NCI-H524 treated with DMSO at 0.1 percent for 48 hours (cell line): ENCODE measurements at regions not wholly inside any gene's neighbourhood (a gene's known extent, or its start where the extent isn't known, plus 50 kb on each side); places are given as distances from the start of the nearest gene placed in this dataset.

Experiments used
- DNase-seq: peaks from one replicate; lab custom pipeline; 2025; lab: John Stamatoyannopoulos, UW

DNA sequence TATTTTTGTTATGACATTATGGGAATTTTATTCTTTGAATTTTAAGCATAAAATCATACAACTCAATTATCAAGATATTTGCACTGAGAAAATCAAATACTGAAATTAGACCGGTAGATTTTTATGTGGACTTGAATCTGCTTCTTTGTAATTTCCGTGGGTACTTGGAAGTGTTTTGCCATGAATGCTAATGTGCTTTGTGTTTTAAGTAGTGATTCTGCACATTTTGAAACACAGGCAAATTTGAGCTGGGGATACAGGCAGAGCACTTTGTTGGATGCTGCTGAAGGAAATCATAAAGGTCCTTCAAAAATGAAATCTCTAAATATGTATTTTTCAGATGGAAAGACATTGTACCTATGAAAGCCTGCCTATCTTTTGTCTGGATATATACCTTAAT, 446.3 kb upstream of the POU3F3 start:
- no peak for DNase-seq

- DNase-seq = no peak
These were observed 445.6 kb upstream of the POU3F3 start for GRCh38 chr2:104408266-104408665.

- no peak for DNase-seq
These were observed 443.8 kb upstream of the POU3F3 start for GRCh38 chr2:104410136-104410535.

DNA sequence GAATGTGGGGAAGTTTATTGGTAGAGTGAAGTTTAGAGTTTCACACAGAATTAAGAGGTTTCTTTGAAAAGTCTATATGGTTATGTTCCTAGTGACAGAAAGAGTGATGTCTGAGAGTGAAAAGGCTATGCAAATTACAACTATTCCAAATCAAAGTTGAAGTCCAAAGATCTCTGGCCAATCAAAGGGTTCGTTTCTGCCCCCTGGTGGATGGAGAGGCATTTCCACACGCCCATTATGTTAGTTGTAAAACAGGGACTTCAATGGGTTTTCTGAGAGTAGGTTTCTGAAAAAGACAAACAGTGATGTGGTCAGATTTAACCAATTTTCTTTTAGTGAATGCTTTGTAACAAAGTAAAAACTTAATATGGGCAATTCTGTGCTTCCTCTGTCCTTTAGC, 441.5 kb upstream of the POU3F3 start:
- DNase-seq = no peak

DNA sequence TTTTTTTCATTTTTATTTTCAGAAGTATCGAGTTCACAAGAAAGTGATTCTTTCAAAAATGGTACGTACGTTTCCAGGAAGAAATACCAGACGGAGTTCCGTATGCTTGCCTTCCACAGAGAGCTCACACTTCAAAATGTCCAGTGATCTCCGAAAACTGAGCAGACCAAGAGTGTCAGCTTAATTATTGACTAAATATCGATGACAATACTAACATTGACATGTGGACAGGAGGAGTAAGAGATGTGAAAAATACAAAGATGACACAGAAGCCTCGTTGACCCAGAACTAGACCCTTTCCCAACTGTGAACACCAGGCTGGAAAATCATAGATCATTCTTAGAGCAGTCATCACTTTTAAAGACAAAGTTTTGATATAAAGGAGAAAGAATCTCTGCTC, 440.0 kb upstream of the POU3F3 start:
- DNase-seq = no peak

- no peak for DNase-seq
These were observed 438.6 kb upstream of the POU3F3 start for GRCh38 chr2:104415284-104415683.

DNA sequence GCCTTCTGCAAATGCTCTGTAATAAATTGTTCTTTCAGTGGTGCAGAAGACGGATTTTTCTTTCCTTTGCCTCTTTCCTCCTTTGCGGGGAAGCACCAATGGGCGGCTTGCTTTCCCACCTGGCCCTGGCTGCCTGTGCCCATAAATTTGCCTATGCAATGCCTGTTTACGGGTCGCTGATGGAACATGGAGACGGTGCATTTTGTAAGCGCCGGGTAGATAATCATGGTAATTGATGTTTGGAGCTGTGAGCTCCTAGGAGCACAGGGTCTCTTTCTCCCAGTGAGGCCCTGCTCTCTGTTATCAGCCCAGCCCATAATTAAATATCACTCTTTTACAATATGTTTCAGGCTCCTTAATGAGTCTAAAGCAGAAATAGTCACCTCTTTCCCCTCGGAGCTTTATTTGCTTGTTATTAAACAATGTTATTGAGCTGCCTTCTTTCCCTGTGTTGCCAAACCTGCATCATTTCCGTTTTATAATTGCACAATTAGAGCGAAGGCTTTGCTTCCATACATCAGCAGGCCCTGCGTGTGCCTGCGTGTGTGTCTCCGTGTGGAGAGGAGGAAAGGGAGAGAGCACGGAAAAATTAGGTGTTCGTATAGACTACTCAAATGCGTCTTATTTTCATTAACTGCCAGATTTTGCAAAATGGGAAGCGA, 437.4 kb upstream of the POU3F3 start:
- no peak for DNase-seq

GRCh38 chr2:104420420-104420819, 433.5 kb upstream of the POU3F3 start:
- DNase-seq = no peak

DNA sequence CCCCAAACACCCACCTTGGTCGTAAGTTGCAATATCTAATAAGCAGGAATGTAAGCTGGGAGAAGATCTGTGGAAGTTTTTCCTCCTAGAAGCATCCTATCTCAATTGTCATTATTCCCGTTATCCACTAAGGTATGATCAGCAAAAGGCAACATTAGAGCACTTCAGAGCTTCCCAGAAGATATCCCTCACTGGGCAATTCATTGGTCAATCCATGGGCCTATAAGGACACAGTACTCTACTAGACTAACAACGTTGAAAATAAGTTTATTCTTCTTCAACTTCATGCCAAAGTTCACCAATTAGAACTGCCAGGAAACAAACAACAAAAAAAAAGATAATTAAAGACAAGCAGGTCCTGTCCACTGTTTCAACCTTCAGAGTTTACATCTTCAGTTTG, 433.0 kb upstream of the POU3F3 start:
- DNase-seq = no peak

- no peak for DNase-seq
These were observed 427.9 kb upstream of the POU3F3 start for GRCh38 chr2:104425850-104426595.

DNA sequence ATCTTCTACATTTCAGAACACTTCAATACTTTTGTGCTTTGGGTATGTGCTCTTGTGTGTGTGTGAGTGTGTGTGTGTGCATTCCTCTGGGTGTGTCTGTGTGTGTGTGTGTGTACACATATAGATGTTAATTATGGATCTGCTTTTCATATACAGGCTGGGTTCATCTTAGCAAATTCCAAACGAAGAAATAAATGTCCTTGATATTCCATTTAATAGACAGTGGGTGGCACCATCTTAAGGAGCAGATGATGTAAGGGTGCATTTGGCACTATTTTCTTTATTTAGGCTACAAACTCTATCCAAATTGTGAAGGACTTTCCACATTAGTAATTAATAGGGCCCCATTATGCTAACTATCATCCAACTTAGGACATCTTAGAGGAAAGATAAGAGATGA, 425.8 kb upstream of the POU3F3 start:
- no peak for DNase-seq

- no peak for DNase-seq
These were observed 424.1 kb upstream of the POU3F3 start for GRCh38 chr2:104429639-104430358.

- no peak for DNase-seq
These were observed 423.6 kb upstream of the POU3F3 start for GRCh38 chr2:104430359-104430740.

GRCh38 chr2:104430852-104431251, 423.1 kb upstream of the POU3F3 start:
- no peak for DNase-seq

GRCh38 chr2:104431701-104432121, 422.2 kb upstream of the POU3F3 start:
- DNase-seq = no peak

DNA sequence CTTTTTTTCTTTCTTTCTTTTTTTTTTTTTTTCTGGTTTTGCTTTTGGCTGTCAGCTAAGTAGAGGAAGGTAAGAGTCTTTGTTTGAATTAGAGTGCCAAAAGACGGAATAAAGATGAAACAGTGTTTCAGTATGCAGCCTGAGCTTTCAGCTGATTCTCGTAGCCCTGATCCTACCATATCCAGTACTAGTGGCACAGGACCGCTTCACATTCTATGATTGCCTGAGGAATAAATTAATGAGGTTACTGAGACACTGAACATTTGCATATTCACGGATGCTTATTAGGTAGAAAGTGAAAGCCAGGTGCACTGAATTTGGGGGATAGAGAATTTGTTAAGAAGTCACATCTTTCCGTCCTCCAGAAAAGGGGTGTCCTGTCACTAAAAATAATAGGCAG, 421.5 kb upstream of the POU3F3 start:
- no peak for DNase-seq

DNA sequence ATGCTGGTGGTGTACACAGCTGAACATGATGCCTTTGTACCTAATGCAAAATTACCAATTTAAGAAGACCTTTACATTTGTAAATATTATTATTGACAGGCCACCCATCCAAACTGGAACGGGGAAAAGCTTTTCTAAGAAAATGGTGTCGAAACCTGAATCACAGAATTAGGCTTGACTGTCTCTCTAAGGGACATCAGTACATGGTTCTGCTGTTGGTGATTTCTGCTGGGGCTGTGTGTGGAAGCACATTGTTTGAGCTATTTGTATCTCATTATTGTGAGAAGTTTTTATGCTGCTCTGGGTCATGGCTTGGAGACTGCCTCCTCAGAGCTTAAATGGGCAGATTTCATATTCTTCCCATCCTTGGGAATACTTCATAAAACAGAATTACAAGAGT, 420.9 kb upstream of the POU3F3 start:
- no peak for DNase-seq

GRCh38 chr2:104433657-104434056, 420.3 kb upstream of the POU3F3 start:
- no peak for DNase-seq

DNA sequence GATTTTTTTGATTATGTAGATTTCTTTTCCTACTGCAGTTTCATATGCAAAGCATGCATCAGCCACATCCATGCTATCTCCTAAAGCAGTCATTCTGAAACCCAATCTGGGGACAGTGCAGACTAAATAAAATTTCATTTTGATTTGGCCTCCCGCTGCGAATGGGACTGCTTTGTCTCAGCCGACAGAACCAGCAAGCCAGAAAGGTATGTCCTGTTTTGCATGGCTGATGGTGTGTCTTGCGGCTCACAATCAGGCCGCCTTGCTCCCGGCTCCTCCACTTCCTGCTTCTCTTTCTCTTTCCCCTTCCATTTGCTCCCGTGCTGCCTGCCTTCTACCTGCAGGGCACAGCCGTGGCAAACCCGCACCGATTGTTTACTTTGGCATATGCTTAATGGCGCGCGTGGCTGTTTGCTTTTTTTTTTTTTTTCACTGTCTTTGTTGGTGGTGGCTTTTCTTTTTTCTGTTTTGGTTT, 419.6 kb upstream of the POU3F3 start:
- no peak for DNase-seq

- no peak for DNase-seq
These were observed 418.9 kb upstream of the POU3F3 start for GRCh38 chr2:104434966-104435365.

DNA sequence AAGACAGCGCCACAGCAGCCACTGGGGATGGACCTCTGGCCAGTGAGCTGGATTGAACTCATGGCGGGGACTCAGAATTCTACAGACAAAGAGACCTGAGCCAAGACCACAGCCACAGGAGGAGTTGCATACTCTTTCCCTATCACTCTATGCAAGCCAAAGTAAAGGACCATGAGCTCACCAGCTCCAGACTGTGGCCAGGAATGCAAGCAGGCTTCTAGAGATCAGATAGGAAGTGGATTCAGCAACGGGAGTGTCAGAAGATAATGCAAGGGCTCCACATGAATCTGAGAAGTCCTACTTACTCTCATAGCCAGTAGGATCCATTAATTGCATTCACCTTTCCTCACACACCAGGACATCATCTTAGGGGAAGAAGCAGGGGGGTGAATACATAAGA, 415.4 kb upstream of the POU3F3 start:
- no peak for DNase-seq

GRCh38 chr2:104443145-104443544, 410.8 kb upstream of the POU3F3 start:
- no peak for DNase-seq

- no peak for DNase-seq
These were observed 409.5 kb upstream of the POU3F3 start for GRCh38 chr2:104444392-104444791.
